ENCODE measurements at regions not wholly inside any gene's neighbourhood (a gene's known extent, or its start where the extent isn't known, plus 50 kb on each side); places are given as distances from the start of the nearest gene placed in this dataset.

DNA sequence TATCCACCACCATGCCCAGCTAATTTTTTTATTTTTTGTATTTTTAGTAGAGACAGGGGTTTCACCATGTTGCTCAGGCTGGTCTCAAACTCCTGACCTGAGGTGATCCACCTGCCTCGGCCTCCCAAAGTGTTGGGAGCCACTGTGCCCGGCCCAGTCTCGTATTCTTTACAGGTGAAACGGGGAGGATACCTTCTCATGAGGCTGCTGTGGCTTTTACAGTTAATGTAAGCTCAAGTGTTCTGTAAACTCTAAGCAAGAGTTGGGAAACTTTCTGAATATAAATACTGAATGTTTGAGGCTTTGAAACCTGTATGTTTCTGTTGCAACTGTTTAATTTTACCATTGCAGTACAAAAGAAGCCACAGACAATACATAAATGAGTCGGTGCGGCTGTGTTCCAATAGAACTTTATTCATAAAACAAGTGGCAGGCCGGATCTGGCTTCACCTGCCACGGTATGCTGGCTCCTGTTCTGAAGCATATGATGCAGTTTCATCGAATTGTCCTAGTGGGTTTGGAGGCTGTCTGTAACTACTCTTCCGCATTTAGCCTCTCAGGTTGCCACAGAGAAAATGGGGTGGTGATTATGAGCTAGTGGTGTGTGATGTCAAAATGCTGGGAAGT, 192.5 kb upstream of the ZFP64 start:
- Mint-ChIP-seq H3K27ac (ENCODE audit: unreplicated experiment) (no peak overlapping the region), H3K4me1 (ENCODE audit: low read depth) (no peaks in the 10 kb centered on the region)

DNA sequence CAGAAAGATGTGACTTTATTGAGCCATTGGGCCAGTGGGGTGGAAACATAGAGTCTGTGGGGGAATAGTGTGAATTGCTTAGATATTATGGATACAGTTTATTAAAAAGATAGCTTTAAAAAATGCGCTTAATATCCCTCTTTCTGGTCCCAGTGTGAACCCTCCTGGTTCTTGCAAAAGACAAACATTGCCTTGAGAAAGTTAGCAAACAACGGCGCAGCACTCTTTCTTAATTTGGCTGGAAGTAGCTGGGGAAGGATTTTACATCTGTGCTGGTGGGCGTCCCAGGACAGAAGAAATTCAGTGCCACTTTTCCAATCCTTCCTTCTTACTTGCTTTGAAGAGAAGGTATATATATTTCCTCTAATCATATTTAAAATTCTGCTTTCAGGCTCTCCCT, 191.4 kb upstream of the ZFP64 start:
- TF ChIP-seq, protein P1, sequence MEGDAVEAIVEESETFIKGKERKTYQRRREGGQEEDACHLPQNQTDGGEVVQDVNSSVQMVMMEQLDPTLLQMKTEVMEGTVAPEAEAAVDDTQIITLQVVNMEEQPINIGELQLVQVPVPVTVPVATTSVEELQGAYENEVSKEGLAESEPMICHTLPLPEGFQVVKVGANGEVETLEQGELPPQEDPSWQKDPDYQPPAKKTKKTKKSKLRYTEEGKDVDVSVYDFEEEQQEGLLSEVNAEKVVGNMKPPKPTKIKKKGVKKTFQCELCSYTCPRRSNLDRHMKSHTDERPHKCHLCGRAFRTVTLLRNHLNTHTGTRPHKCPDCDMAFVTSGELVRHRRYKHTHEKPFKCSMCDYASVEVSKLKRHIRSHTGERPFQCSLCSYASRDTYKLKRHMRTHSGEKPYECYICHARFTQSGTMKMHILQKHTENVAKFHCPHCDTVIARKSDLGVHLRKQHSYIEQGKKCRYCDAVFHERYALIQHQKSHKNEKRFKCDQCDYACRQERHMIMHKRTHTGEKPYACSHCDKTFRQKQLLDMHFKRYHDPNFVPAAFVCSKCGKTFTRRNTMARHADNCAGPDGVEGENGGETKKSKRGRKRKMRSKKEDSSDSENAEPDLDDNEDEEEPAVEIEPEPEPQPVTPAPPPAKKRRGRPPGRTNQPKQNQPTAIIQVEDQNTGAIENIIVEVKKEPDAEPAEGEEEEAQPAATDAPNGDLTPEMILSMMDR (IDR thresholded peaks at IDR 0.05), result no peak
- H3K27me3 Mint-ChIP-seq (ENCODE audit: low read depth), result peaks cover 7% of the 10 kb centered on the region
- H3K27ac Mint-ChIP-seq (ENCODE audit: unreplicated experiment), result no peak overlapping the region
- H3K36me3 Mint-ChIP-seq (ENCODE audit: low read depth), result no peaks in the 10 kb centered on the region
- no peak overlapping the region for H3K4me3 Mint-ChIP-seq (ENCODE audit: unreplicated experiment)
- no peak for DNase-seq (ENCODE audit: low spot score)
- peaks cover 4% of the 10 kb centered on the region for H3K9me3 Mint-ChIP-seq (ENCODE audit: low read depth)
- no peaks in the 10 kb centered on the region for H3K4me1 Mint-ChIP-seq (ENCODE audit: low read depth)

More for the DNA sequence above, 192.5 kb upstream of the ZFP64 start:
- peaks cover 7% of the 10 kb centered on the region for H3K27me3 Mint-ChIP-seq (ENCODE audit: low read depth)
- no peak overlapping the region for H3K4me3 Mint-ChIP-seq (ENCODE audit: unreplicated experiment)
- no peak for DNase-seq (ENCODE audit: low spot score)
- no peaks in the 10 kb centered on the region for H3K36me3 Mint-ChIP-seq (ENCODE audit: low read depth)
- TF ChIP-seq, protein P1 (IDR thresholded peaks at IDR 0.05), result no peak
- H3K9me3 Mint-ChIP-seq (ENCODE audit: low read depth), result peaks cover 4% of the 10 kb centered on the region

DNA sequence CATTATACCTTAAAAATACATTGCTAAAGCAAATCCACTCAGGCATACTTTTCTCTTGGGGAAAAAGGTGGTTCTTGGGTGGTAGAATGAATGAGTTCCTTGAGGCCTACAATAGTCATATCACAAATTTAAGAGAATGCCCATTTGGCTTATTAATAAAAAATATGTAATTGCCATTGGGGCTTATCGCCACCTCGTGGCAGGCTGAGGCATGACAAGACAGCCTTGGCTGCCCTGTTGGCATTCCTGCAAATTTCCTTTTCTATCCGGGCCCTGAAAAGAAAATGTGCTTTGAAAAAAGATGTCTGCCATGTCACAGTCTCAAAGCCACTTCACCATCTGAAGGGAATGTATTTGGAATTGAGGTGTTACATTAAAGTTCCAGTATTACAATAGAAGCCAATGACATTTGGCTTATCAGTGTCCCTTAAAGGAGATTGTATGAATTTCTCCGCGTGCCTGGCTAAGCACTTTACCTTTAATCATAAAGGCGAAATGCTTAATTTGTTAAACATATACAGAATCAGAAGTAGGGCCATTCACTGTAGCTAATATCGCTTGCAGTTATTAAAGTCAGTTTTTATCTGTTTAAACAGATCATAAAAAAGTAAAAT, 188.3 kb upstream of the ZFP64 start:
- Mint-ChIP-seq H3K4me1 (ENCODE audit: low read depth) (no peaks in the 10 kb centered on the region), H3K36me3 (ENCODE audit: low read depth) (no peaks in the 10 kb centered on the region), H3K9me3 (ENCODE audit: low read depth) (peaks cover 4% of the 10 kb centered on the region), H3K27me3 (ENCODE audit: low read depth) (peaks cover 10% of the 10 kb centered on the region), H3K27ac (ENCODE audit: unreplicated experiment) (no peak overlapping the region), H3K4me3 (ENCODE audit: unreplicated experiment) (no peak overlapping the region)
- no peak for DNase-seq (ENCODE audit: low spot score)
- TF ChIP-seq, protein P1 (IDR thresholded peaks at IDR 0.05), result peak; percentile 93

DNA sequence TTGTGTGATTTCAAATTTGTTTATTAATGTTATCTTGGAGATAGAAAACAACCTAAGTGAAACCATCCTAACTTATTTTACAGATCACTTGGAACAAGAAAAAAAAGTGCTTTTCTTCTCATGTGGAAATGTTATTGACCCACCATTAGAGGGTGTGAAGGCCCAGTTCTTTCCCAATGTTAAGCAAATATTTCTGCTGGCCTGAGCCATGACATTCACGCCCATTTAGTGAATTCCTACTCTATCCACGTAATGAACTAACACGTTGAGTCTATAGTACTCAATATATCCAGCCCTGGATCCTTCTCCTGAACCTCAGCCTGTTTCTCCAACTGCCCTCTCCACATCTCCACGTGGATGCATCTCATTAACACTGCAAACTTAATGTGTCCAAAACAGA, 180.6 kb upstream of the ZFP64 start:
- no peaks in the 10 kb centered on the region for H3K36me3 Mint-ChIP-seq (ENCODE audit: low read depth)
- H3K4me3 Mint-ChIP-seq (ENCODE audit: unreplicated experiment), result no peak overlapping the region
- H3K27me3 Mint-ChIP-seq (ENCODE audit: low read depth), result peaks cover 14% of the 10 kb centered on the region
- H3K4me1 Mint-ChIP-seq (ENCODE audit: low read depth), result no peaks in the 10 kb centered on the region
- no peaks in the 10 kb centered on the region for H3K9me3 Mint-ChIP-seq (ENCODE audit: low read depth)
- H3K27ac Mint-ChIP-seq (ENCODE audit: unreplicated experiment), result no peak overlapping the region
- no peak for DNase-seq (ENCODE audit: low spot score)
- TF ChIP-seq, protein P1 (IDR thresholded peaks at IDR 0.05), result no peak

DNA sequence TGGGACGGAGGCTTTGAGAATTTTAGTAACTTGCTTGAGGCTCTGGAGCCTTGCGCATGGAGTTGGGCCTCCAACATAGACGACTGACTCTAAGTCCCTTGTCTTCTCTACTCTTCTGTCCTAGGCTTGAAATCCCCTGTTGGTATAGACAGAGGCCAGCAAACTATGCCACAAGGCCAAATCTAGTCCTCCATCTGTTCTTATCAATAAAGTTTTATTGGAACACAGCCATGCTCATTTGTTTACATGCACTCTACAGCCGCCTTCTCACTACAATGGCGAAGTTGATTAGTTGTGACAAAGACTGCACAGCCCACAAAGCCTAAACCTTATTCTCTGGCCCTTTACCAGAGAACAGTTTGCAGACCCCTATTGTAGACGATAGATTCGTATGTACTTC, 174.1 kb upstream of the ZFP64 start:
- H3K9me3 Mint-ChIP-seq (ENCODE audit: low read depth), result no peaks in the 10 kb centered on the region
- H3K27ac Mint-ChIP-seq (ENCODE audit: unreplicated experiment), result no peak overlapping the region
- no peak overlapping the region for H3K4me3 Mint-ChIP-seq (ENCODE audit: unreplicated experiment)
- peaks cover 10% of the 10 kb centered on the region for H3K27me3 Mint-ChIP-seq (ENCODE audit: low read depth)
- no peak for DNase-seq (ENCODE audit: low spot score)
- TF ChIP-seq, protein P1 (IDR thresholded peaks at IDR 0.05), result no peak
- no peaks in the 10 kb centered on the region for H3K36me3 Mint-ChIP-seq (ENCODE audit: low read depth)
- H3K4me1 Mint-ChIP-seq (ENCODE audit: low read depth), result no peaks in the 10 kb centered on the region
